ENCODE measurements at regions not wholly inside any gene's neighbourhood (a gene's known extent, or its start where the extent isn't known, plus 50 kb on each side); places are given as distances from the start of the nearest gene placed in this dataset.
A peak's percentile ranks its signal among the peaks of the same experiment; 100 is the strongest.

DNA sequence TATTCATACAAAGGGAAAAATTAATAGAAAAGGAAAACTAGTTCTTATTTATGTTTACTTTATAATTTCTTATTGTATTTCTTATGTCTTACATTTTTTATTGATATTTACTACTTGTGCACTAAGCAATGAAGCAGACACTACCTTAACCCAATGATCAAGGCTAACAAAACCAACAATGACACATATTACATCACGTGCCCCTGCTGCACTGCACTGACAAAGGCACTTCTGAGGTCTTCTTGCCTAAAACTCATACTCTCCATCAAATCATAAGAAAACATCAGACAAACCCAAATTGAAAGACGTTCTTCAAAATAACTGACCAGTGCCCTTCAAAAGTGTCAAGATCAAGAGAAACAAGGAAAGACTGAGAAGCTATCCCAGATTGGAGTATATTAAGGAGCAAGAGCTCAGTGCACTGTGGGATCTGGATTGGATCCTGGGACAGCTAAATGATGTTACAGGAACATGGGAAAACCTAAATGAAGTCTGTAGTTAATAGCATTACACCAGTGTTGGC is 230.9 kb downstream of the AUH start:
- DNase-seq (ENCODE audit: low read depth in 3 of 3), result no peak

DNA sequence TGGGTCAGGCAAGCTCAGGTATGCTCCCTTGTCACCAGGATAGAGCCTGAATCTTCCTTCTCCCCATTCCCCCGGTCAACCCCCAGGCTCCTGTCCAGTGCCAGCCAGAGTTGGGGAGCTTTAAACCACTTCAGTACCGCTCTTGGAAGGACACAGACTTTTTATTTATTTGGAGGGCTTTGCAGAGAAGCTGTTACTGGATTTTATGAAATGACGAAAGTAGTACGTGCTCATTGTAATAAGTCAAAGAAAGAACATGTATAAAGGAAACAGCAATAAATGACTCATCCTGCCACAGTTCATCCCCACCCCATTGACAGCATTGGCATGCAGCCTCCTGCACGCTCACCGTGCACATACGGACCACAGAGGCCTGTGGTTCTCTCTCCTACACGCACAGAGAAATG is 230.3 kb downstream of the AUH start:
- peak in 2 of 3 donors; percentile 58 to 82 for DNase-seq (ENCODE audit: low read depth in 3 of 3)

DNA sequence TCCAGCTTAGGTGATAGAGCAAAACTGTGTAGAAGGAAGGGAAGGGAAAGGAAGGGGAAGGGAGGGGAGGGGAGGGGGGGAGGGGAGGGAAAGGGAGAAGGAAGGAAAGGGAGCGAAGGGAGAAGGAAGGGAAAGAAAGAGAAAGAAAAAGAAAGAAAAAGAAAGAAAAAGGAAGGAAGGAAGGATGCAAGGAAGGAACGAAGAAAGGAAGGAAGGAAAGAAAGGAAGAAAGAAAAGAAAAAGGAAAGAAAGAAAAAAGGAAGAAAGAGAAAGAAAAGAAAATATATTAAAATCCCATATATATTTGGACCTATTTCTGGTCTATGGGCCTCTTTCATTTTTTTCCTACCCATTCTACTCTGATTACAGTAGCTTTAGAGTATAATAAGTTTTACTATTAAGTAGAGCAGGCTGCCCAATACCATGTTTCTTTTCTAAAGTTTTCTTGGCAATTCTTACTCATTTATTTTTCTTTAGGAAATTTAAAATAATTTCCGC is 229.1 kb downstream of the AUH start:
- no peak for DNase-seq (ENCODE audit: low read depth in 3 of 3)

DNA sequence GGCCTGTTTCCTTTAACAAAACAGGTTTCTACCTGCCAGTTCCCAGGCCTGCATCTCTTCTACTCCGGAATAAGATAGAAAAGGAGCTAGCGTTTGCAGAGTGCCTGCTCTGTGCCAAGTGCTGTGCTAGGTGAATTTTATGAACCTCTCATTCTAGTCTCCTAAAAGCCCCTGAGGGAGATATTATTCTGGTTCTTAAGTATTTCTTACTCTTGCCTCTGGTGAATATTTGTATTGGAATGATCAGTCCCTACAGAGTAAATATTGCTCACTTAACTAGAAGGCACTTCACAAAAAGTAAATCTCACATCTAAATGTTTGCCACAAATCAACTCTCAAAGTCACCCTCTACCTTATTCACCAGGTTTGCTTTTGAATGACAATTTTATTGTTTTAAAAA is 227.1 kb downstream of the AUH start:
- DNase-seq (ENCODE audit: low read depth in 3 of 3), result no peak

DNA sequence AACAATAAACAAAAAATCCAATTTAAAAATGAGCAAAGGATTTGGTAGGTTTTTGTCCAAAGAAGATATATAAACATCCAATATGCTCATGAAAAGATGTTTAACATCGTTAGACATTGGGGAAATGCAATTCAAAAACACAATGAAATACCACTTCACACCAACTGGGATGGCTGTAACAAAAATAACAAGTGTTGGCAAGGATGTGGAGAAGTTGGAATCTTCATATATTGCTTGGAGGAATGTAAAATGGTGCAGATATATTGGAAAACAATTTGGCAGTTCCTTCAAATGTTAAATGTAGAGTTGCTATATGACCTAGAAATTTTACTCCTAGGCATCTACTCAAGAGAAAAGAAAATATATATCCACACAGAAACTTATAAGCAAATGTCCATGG is 224.3 kb downstream of the AUH start:
- no peak for DNase-seq (ENCODE audit: low read depth in 3 of 3)

DNA sequence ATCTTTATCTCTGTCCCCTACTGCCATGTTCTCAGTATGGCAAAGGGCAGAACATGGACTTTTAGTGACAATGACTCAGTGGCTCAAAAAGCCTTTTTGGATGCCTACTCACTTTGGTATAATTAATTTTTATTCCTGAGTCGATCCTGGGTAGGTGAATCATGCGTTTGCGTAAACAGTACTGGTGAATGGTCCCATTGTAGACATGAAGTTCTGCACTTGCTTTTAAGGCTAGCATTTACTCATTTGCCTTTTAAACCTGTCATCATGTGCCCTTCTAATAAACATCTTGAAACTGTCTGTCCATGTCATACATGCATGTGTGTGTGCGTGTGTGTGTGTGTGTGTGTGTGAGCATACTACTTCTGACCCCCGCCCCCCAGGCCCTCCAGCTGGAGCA is 223.0 kb downstream of the AUH start:
- no peak for DNase-seq (ENCODE audit: low read depth in 3 of 3)

DNA sequence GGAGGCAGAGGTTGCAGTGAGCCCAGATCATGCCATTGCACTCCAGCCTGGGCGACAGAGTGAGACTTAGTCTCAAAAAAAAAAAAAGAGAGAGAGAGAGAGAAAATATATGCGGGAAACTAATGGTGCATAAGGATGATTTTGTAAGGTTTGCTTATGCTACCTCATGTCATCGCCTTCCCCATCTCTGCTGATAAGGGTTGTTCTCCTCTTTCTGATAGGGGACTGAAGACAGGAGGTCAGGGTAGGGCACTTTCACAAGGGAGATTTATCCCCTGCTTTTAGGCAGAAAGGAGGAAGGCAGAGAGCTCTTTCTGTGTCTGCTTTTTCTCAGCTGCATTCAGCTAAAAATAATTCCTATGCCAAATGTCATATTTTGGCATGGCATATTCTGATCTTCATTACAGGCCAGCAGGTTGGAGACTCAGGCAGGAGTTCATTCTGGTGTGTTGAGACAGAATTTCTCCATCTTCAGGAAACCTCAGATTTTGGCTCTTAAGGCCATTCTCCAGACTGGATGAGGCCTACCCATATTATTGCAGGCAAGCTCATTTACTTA is 220.2 kb downstream of the AUH start:
- DNase-seq (ENCODE audit: low read depth in 3 of 3), result no peak

DNA sequence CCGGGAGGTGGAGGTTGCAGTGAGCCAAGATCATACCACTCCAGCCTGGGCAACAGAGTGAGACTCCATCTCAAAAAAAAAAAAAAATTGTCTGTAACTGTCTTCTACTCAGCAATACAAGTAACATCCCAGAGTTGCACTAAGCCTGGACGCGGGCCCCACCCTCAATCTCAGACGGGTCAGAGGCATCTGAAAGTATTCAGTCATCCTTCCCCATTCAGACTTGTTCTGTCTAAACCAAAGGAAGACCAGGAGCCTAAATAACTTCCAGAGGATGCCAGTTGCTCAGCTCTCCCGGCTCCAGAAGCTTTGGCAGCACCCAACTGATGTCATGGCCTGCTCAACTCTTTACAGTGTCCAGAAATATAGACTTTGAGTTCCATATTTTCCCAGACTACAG is 218.6 kb downstream of the AUH start:
- no peak for DNase-seq (ENCODE audit: low read depth in 3 of 3)

DNA sequence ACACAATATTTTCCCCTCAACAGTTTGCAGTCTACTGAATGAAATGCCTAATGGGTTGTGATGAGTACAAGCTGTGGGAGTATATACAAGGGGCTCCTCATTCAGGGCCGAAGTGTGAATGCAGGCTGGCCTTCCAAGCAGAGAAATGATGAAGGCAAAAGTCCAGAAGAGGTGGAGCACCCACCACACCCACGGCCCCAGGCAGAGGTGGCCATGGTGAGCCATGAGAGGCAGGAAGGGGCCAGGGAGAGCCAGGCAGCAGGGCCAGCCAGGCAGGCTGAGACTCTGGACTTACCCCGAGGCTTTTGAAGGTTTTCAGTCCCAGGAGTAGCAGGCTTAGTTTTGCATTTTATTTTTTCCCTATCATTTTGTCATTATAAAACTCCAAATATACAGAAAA is 218.1 kb downstream of the AUH start:
- no peak for DNase-seq (ENCODE audit: low read depth in 3 of 3)

DNA sequence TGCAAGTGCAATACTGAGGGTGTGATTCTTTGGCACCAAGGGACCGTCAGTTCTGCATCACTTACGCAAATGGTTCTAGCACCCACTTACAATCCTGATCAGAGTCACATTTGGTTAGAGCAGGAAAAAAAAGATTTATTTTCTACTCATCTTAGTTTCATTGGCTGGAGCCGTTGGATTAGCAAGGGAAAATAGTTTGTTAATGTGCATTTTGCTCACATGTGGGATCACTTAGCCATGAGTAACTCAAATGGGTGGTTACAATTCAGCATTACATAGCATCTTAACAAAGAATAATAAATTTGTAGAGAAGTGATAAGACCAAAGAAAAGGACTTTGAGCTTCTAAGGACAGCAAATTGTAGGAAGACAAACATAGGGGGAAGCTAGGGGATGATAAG is 216.9 kb downstream of the AUH start:
- DNase-seq (ENCODE audit: low read depth in 3 of 3), result no peak

DNA sequence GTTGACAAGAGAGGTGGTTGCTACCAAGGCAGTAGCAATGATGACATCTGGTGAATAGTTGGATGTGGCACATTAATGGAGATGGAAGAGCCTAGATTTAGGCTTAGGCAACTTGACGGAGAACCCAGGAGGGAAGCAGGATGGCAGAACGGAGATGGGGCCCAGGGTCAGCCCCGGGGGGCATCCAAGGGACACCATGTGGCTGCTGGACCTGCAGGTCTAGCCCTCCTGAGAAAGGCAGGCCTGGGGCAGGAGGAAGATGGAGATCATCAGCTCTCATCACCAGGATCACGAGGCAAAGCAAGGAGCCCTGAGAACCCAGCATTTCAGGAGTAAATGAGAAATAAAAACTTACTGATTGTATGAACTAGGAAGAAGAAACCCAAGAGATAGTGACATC is 216.2 kb downstream of the AUH start:
- DNase-seq (ENCODE audit: low read depth in 3 of 3), result no peak

DNA sequence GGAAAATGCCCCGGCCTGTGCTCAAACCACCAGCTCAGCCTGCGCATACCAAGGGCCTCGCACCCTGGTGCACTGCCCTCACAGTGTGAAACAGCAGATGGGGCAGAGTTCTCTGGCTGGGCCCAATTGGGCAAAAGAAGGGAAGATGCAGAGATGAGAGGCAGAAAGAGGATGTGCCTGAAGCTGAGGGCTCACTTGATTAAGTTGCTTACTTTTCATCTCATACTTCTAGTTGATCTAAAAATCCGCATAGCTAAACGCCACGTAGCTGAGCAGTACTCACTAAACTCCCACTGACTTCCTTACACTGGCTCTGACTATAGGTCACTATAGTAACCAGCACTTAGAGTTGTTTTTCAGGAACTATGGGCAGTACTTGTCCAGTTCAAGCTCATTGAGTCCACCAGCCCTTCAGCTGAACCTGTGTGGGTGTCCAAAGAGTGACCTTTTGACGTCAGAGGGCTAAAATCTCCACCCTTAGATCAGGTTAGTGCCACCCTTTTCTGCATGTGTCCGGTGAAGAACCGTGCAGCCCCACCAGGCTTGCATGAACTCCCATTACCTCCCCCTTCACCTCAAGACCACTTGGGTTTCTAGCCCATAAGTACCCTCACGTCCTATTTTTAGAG is 215.2 kb downstream of the AUH start:
- no peak for DNase-seq (ENCODE audit: low read depth in 3 of 3)

DNA sequence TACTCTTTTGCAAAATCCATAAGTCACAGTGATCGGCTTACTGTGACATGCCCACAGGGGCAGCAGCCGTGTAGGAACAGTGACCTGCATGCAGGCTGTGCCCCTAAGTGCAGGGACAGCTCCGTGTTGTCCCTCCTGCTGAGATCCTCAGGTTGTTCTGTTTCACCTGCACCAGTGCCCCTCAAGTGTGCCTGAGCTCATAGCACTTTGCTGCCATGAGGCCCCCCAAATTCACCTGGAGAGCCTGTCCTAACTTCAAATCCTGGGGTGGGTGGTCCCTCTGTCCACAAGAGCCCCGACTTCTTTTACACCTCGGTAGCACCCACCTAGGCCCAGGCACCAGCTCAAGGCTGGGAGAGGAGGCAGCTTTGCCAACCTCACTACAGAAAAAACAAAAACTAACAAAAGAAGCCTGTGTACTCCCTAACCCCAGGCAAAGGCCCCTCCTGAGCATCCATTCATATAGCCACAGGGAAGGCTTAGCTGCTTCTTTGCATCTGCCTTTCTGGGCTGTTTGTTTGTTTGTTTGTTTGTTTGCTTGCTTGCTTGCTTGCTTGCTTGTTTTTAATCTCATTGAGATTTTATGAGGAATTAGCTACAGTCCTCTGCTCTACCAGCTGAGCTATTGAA is 214.5 kb downstream of the AUH start:
- no peak for DNase-seq (ENCODE audit: low read depth in 3 of 3)

DNA sequence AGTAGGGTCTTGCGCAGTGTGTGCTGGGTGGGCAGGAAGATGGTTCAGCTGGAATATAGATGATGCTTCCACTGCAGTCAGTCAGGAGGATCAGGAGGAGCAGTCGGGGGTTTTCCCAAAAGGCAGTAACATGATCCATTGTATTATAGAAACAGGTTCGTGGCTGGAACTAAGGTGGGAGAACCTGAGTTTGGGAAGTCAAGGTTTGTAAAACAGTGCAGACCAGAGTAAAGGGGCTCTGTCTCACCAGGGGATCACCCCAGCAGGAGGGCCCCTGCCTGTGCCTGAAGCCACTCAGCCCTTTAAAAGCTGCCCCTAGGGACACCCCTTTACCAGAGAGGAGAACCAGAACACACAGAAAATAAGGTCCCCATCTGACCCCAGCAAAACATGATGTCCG is 213.4 kb downstream of the AUH start:
- no peak for DNase-seq (ENCODE audit: low read depth in 3 of 3)

DNA sequence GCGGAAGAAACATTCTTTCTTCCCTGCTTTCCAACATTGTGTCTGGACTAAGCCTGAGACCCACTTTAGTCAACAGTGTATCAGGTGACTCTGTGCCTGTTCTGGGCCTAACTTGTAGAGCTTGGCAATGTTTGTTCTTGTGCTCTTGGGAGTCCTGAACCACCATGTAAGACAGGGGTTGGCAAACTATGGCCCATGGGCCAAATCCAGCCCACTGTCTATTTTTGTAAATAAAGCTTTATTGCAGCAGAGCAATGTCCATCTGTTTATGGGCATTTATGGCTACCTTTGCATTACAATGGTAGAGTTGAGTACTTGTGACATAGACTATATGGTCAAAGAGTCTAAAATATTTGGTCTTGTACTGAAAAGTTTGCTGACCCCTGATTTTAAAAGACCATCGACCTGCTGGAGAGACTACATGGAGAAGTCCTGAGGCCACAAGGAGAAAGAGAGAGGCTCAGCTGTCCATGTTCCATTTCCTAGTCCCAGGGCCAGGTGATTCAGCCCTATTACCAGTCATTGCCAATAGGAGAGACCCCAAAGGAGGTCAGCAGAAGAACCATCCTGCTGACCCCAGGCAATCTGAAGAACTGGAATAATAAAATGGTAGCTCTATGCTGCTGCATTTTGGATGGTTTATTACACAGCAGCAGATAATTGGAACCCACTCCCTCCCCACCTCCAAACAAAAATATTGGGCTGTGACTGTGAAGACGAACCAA is 211.3 kb downstream of the AUH start:
- DNase-seq (ENCODE audit: low read depth in 3 of 3), result no peak

DNA sequence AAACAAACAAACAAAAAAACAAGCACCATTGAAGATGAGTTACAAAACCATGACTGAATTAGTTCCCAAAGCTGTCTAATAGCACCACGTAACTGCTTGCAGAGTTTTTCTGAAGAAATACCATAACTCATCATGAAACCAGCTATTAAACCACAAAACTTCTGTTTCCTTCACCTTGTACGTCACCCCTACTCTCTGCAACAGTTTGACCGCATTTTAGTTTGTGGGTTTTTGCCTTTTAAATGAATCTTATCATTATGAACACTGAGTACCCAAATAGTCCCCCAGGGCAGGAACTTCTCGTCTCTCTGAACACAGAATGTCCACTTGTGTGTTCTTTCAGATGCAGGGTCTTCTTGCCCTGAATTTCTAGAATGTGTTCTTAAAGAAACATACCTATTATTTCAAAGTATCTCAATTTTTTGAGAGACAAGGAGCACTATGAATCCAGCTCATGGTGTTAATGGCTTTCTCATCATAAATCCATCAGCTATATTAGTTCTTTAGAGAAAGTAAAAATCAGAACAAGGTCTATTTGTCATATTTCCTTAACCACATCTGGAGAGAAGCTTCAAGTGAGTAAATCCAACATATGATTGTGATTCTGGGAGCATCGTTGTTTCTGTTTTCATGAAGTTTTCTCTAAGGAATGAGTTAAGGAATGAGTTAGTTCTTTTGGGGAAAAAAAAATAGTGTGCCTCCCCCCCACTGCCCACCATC is 210.6 kb downstream of the AUH start:
- DNase-seq (ENCODE audit: low read depth in 3 of 3), result no peak

DNA sequence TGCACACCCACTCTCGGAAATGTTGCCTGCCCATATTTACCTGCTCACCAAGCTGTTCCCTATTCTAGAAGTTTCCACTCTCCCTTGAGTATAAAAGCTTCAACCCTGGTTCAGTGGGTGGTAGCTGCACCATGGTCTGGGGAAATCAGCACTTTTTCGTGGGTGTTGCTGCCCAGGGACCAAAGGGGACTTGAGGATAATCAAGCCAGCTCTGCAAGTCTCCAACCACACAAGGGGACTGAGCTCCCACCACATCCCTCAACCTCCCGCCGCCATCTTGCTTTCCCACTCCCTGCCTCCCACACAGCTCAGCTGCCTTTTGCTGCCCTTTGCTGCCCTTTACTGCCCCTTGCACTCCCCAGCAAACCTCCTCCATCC is 210.0 kb downstream of the AUH start:
- DNase-seq (ENCODE audit: low read depth in 3 of 3), result no peak

DNA sequence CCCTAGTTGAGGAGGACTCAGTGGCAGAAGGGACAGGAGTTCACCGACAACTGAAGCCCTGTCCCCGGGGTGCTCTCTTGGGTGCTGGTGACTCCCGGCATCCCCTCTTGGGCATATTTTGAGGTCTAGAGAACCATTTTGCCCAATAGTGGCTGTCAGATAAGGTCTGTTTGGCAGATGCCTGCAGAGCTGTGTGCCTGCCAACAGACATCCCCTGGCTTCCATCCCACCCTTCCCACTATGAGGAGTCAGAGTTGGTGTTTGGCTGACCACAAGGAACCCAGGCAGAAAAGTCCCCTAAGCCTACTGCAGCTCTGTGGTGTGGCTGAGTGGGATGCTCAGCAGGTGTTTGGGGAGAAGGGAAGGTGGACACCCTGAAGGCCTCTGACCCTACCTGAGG is 207.0 kb downstream of the AUH start:
- DNase-seq (ENCODE audit: low read depth in 3 of 3), result no peak

DNA sequence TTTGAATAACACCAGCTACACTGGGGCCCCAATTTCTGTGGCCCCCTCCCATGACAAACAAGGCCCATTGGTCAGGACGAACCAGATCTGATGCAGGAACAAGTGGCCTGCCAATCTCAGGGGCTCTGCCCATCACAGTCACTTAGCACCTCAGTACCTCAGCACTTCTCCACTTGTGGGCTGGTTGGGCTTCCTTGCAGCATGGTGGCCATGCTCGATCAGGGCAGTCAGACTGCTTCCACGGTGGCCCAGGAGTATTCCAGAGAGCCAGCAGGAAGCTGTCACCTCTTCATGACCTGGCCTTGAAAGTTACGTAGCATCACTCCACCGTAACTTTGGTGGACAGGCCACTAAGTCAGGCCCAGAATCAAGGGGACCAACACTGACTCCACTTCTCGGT is 206.5 kb downstream of the AUH start:
- no peak for DNase-seq (ENCODE audit: low read depth in 3 of 3)

DNA sequence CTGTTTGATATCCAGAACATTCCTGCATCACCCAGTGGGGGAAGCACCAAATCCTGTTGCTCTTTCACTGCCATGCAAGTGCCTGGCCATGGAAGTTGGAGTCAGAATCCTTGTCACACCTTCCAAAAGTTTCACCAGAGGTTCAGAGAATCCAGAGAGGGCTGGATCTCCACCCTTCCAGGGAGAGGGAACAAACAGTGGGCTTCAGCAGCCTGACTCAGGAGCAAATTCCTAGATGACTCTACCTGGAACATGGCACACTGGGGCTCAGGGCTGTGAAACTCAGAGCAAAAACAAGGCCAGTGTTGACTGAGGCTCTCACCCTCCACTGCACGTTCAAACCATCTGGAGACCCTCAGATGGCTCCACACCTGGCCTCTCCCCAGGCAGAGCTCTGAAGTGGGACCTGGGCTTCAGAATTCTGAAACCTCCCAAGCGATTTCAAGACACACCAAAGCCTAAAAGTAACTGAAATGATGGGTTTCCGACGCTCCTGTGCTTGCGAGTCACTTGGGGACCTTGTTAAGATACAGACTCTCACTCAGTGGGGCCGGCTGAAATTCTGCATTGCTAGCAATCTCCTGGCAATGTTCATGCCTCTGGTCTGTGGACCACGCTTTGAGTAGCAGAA is 205.9 kb downstream of the AUH start:
- no peak for DNase-seq (ENCODE audit: low read depth in 3 of 3)

DNA sequence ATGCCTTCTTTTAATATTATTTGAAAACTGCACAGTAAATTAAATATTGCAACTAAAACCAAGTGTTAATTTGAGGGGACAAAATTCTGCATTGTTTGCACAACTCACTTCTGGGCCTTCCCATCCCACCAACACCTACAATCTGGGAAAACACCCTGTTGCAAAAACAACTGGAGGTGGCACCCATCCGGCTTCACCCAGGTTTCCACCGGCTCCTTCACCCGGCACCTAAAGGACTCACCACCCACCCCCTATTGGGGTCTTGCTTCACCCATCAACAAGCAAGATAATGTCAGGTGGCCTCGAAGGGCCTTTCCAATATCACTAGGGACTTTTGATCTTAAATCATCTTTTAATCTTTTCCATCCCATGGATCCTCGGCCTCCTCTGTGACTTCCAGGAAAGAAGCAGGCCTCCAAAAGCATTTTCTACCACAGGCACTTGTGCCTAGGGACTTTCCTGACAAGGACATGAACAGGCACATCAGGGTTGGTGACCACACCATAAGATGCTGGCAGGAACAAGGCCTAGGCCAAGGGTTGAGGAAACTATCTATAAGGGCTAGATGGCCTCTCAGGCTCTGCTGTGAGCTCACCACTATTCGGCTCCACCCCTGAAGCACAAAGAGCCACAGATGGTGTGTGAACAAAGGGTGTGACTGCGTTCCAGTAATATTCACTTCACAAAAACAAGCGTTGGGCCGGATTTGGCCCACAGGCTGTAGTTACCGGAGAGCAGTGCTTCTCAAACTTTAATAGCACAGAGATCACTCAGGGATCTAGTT is 205.1 kb downstream of the AUH start:
- no peak for DNase-seq (ENCODE audit: low read depth in 3 of 3)
